GM19240 (cell line): ENCODE measurements at regions not wholly inside any gene's neighbourhood (a gene's known extent, or its start where the extent isn't known, plus 50 kb on each side); places are given as distances from the start of the nearest gene placed in this dataset.

Source experiments
- DNase-seq: peaks from one replicate; pipeline ENCODE4 v3.0.0; 2011; ENCODE audit warnings: low spot score; ENCODE audit not compliant: insufficient read length

DNA sequence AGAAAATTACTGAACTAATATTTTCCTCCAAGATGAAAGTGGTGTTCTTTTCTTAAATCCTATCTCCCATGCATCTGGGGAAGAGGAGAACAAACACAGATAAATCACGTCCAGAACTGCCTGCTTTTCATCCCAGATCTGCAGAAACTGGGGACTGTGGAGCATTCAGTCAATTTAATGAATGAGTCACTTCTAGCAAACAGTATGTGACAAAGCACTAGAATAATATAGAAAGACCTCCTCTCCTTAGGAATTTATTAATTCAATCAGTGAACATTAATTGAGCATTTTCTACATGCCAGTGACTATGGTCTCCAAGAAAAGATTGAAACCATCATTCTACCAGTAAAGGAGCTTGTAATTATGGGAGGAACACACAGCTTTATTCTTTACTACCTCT, 693.4 kb upstream of the ID2 start:
- DNase-seq, result no peak

DNA sequence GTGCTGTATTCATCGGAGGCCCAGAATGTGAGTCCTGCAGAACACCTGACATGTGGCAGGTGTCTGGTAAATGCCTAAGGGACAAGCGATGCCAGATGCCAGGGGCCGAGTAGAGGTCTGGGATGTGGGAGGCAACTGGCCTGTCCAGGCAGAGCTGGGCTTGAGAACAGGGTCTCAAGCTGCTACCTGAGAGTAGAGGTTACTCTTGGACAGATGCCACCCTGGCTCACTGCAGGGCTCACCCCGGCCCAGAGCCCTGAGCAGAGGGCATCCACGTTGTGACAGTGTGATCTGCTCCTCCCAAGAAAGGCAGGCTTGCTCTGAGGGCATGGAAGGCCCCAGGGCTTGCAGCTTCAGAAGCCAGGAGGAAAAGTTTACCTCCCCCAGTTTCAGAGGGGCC, 692.0 kb upstream of the ID2 start:
- no peak for DNase-seq

DNA sequence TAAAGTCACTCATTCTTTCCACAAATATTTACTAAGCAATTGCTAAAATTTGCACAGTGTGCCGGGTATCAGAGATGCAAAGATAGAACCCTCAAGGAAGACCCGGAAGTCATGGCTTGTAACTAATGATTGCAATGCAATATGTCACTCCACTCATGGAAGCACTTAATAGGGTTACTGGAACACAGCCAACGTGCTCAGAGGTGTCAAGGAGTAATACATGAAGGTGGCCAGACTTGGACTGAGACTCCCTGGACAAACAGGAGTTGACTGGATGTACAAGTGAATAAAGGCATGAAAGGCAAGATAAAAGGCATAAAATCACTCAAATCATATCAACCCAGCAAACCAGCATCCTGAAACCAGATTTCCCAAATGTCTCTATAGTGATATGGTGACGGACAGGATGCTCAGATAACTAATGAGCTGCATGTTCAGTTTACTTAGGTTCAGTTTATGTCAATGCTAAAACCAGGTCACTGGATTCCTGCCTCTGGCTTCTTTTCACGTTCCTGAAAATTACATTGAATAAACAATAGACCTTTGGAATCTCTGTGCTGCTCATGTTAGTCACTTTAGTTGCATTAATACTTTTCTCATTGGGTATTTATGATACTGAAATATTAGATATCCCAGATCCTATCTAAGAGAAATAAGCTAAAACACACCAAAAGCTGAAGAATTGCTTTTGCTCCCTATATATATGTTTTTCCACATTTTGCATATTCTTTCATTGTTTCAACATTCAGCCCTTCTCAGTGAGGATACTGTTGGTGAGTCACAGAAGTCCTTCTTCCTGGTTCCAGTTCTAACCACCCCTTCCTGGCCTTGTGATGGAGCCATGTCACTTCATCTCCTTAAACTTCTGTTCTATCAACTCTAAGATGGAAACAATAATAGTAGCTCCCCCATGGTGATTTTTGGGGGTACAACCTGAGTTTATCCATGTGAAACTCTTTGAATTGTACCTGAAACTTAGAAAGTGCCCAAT, 688.9 kb upstream of the ID2 start:
- no peak for DNase-seq

DNA sequence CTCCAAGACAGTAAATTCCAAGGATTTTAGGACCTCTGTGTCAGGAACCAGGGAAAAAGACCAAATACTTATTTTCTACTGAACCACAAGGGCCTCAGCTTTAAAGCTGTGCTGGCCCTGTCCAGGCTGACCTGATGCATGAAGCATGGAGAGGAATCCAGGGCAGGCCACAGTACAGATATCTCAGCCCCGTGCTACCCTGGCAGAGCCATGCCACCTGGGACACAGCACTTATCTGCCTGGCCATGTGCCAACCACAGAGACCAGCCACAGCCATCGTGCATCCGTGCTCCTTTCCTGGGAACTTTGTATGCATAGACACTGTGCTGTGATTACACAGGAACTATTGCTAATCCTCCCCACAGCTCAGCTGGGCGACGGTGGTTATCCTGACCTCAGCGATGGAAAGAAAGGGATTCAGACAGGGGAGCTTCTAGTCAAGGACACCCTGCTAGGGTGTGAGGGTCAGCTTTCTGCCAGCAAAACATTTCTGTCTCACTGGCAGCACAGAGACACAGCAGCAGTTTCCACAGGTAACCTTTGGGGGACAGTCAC, 687.4 kb upstream of the ID2 start:
- DNase-seq, result no peak

DNA sequence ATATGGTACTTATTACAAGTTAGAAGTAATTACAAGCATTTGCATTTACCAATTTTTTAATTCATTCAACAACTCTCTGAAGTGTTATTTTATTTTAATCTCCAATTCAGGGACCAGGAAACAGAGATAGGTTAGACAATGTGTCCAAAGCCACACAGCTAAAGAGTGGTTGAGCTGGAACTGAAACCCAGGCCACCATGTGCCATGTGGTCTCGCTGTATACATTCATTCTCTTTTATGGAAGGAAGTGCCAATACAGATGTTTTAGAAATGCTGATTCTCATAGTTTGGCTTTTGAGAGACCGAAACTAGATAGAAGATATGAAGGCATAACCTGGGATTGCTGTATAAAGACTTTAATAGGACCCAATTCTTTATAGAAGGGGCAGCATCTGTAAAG, 684.6 kb upstream of the ID2 start:
- DNase-seq, result no peak

DNA sequence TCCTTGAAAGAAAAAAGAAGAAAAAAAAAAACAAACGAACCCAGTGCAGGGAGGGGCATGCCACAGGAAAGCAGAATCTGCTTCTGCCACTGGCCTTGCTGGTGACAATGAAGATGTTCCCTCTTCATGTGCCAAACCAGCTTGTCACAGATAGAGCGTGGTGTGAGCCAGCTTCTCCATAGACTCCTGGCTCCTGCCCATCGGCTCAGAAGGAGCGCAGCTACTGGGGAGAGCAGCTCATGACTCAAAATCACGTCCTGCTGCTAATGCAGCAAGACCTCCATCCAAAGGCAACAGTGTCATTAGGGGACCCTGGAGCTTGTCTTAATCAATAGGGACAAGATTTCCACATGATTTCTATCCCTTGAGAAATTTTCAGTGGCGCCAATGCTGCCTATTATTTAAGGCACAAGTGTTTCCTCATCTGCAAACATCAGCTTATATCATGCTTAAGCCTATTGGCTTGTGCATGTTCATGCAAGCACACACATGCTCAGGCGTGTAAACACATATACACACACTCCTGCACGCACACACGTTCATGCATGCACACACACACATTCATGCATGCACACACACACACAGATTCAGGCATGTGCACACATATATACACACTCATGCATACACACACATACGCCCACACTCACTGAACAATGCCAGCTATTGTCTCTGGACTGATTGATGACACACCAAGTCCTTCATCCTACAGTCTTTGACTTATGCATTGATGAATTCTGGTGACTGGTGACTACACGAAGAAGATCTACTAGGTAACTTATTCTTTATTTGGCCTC, 682.0 kb upstream of the ID2 start:
- no peak for DNase-seq

DNA sequence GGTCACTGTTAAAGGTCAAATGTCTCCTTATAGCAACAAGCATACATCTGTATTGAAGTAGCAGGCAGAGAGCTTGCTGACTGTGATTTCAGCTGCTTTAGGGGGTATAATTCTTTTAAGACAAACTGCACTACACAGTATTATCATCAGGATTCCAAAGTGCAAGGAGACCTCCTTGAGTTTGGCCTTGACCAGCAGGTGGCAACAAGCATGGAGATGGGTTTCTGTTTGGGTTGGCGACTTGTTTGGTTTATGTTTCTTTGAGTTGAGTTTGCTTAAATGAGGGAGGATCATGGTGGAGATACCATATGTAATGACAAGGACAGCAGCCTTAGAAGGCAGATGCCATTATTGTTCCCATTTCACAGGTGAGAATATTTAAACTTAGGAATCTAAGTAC, 681.0 kb upstream of the ID2 start:
- DNase-seq, result no peak

DNA sequence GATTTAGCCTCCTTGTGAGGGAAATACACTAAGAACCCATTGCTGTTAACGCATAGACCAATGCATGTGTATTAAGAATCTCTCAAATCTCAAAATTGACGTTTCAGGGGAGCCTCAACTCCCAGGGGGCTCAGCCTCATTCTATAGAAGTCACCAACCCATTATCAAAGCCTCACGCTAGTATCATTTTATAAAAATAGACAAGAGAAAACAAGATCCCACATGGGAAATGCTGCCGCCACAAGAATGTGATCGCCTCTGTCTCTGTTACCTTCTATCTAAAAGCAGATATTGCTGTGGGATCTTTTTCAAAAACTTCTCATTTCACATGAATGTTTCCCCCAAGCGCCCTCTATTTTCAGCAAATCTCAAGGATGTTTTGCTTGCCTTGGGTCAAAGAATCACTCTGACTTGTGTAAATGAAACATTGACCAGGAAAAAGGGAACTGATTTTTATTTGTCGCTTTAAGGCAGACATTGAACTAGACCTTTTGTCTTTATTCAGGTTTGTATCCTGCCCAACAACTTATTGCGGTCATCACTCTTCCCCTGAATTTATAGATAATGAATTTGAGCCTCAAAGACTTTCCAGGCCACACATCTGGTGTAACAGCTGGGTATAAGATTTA, 679.0 kb upstream of the ID2 start:
- no peak for DNase-seq

DNA sequence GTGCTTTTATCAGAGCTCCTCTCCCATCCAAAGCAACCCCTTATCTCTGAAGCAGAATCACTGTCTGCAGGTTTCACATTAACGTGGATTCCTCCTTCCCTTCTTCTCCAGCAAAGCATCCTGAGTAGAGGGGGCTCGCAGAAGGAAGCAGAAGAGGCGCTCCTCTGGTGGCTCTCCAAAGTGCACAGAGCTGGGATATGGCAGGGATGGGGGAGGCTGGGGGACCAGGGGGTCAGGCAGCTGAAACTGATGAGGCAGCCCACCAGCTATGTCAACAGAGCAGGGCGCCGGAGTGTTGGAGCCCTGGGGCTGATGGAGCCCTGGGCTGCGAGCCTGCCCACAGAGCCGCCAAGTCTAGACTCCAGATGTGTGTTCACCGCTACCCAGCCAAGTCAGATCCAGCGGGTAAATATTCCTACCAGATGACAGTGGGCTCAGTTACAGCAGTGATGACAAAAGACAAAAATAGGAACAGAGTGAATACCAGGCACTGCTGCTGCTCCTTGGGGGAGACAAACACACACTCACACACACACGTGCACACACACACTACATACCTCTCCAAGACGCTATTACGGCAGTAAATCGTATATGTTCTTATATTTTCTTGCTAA, 678.3 kb upstream of the ID2 start:
- DNase-seq, result no peak

DNA sequence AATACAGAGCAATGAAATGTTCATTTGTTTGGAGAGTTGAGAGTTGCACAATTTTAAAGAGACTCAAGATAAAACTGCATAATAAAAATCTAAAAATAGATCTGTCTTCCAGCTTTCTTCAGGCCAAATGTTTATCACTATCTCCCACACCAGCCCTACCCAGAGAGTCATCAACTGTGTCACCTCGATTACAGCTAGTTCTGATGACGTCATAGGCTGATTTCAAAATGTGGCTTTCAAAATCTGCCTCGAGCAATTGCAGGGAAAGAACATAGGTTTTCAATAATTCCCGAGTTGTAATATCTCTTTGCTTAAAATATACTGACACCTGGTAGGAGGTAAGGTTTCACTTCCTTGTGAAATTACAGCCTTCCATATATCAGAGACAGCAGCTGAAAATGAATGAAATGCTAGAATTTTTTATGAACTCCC, 677.6 kb upstream of the ID2 start:
- no peak for DNase-seq

DNA sequence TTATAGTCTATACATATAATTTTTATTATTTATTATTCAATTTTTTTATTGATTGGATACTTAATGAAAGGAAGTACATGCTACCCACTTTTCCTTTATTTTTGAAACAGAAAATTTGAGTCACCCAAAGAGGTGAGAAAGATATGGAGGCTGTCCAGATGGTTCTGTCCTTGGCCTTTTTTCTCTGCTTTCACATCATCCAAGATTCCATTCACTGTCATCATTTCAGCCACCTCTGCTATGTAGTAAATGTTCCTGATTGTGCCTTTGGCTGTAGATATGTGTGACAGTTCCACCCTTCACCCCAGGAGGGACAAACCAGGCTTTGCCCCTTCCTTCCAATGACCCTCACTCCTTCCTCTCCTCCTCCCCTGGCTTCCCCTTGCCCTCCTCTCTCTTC, 675.7 kb upstream of the ID2 start:
- DNase-seq, result no peak

DNA sequence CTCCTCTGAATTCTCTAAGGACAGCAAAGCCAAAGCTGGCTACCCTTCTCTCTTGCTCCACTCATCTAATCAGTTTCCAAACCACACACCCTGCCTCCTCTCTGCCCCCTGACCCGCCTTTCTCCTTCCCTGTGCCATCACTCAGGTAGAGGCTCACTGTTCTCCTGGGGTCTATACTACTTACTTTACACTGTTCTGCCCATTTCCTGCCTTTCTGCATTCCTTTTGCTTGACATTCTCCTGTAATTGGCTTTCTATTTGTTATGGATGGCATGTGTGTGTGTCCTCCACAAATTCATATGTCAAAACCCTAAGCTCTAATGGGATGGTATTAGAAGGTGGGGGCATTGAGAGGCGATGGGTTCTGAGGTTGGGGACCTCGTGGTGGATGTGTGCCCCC, 675.2 kb upstream of the ID2 start:
- no peak for DNase-seq

DNA sequence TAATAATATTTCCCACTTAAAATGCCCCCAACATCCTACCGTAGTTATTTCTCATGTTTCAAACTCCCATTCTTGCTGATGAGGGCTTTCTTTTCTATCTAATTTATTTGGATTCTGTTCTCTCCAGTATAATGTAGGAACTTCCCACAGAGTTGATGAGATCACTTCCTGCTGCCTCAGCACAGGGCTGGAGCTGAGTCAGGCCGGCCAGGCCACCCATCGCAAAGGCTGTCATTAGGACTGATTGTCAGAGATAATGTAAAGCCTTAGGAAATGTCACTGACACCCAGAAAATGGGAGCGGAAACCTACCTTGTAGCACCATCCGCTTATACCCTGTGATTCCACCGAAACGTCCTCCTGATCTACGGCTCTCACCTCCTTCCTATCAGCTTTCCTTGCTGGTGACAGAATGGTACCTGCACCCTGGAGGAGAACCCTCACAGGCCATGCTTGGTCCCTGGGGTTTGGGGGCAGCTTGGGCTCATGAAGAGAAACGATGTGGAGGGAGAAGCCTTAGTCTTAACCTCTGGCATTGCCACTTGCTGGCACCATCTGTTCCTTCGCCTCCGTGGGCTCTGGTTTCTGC, 672.8 kb upstream of the ID2 start:
- no peak for DNase-seq

DNA sequence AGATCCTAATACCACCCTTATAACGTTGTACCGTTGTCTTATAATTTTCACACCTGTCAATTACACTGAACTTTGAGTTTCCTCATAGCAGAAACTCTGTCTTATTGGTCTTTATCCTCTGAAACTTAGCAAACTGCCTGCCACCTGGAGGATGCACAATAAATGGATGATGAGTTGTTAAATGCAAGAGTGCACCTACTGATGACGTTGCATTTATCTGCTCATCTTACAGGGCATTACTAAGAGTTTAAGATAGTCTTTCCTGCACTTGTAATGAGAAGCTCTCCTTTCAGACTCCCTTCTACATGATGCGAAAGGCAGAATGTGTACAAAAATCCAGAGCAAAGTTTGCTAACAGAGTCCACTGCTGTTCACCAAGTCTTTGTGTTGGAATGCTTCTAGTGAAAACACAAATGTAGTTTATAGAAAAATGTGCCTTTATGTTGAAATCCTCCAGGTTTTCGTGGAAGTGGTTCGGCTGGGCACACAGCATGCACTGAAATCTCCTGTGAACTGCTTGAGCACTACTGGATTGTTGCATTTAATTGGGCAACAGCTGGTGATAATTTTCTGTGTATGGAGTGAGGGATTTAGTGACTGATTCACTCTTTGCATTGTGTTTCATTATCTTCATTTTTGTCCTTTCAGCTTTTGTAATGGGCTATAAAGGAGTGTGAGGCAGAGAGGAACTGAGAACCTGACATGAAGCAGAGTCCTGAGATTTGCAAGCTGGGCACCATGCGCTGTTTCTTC, 665.8 kb upstream of the ID2 start:
- DNase-seq, result no peak

DNA sequence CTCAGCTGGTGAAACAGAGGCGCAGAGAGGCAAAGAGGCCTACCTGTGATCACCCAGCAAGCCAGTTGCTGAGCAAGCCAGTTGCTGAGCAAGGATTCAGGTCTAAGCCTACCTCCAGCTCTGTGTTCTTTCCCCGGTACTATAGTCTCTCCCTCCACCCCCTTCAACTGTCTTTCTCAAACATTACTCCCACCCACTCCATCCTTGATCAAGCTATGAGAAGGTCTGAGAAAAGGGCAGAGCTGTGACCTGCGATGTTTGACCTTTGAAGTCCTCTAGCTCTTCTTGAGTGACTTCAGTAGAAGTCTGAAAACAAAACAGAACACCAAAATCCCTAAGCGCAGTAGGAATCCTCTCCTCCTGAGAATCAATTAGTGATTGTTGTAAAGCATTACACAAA, 665.2 kb upstream of the ID2 start:
- DNase-seq, result no peak

DNA sequence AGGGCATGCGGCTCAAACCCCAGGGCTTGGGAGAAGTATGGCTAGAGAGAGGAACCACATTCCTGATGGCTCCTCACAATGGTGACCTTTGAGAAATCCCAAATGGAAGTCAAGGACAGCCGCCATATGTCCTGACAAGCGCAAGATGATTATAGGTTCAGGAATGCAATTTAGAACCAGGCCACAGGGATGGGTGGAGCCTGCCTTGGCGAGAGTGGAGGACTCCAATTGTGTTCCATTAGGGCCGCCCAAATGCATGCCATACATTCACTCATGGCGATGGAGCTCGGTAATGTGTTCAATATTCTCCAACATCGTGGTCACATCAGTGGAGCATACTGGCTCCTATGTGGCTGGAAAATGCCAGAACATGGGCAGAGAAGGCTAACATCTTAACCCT, 662.9 kb upstream of the ID2 start:
- DNase-seq, result no peak

DNA sequence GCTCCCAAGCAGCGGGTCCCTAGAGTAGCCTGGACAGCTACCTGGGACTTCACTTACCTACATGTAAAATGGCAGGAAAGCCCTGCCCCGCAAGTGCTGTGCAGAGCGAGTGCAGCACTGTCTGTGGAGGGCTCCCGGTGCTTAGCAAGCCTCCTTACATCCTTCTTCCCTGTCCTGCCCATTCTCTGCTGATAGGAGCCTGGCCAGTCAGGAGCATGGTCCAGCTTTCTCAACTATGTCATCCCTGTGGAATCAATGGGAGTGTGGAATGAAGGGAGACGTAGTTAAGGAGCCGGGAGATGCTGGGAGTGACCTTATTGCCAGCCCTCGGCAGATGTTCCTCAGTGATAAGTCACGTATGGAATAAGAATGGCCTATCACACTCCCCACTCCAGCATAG, 661.9 kb upstream of the ID2 start:
- DNase-seq, result no peak

DNA sequence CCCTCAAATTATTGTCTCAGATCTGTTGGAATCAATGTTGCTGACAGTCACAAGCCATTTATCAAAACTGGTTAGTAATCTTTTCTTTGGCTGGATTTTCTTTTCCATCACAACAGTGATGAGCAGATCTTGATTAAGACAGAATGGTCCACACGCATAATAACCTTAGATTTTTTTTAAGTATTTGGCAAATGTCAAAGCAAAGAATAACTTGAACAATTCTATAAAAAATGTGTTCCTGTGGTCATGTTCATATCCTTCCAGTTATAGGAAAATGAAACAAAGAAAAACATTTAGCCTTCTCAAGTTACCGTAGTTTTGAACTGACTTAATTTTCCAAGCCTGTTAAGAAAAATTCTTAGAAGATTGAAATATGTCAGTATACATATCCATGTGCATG, 659.9 kb upstream of the ID2 start:
- DNase-seq, result no peak

DNA sequence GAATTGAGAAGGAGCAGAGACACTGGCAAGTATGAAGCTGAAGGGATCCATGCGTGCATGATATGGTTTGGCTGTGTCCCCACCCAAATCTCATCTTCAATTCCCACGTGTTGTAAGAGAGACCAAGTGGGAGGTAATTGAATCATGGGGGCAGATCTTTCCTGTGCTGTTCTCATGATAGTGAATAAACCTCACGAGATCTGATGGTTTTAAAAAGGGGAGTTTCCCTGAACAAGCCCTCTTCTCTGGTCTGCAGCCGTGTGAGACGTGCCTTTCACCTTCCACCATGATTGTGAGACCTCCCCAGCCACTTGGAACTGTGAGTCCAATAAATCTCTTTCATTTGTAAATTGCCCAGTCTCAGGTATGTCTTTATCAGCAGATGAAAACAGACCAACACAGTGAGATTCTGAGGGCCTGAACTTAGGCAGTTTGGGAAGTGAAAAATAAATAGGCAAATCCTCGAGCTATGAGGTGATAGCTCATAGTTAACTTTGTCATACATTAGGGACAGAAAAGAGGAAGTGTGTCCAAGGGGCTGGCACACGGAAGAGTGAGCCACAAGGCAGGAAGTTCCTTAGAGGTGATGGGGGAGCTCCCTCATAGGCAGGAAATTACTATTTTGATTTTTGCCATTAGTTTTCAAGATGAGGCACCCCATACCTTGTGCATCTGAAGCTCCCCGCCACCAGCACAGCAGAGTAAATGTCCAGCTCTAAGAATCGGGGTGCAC, 658.8 kb upstream of the ID2 start:
- peak; percentile 8 for DNase-seq

DNA sequence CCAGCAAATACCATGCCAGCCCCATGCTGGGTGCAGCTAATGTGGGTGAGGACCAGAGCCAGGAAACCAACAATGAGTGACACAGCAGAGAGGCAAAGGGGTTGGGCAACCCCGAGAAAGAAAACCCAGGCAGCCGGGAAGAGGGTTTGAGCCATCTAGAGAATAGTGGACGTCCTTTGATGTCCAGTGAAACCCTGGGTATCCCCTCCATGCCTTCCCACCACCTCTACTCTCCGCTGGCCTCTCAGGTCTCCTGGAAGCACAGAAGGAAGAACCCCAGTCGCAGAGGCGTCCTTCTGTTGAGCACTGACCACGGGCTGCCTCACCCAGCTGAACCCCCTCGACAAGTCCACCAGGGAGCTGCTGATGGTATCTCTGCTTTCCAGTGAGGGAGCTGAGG, 657.4 kb upstream of the ID2 start:
- DNase-seq, result no peak
